Activated CD4-positive, alpha-beta T cell treated with anti-CD3 and anti-CD28 coated beads, Interleukin-10, Interleukin-2, amounts not matched to agents 100 ng/mL and 50 ng/mL, durations not matched to agents 16 hours and 8 hours (primary cell): ENCODE measurements at regions not wholly inside any gene's neighbourhood (a gene's known extent, or its start where the extent isn't known, plus 50 kb on each side); places are given as distances from the start of the nearest gene placed in this dataset.

Source experiments
- DNase-seq: peaks from one replicate; pipeline ENCODE4 v3.0.0-alpha.2; 2020

DNA sequence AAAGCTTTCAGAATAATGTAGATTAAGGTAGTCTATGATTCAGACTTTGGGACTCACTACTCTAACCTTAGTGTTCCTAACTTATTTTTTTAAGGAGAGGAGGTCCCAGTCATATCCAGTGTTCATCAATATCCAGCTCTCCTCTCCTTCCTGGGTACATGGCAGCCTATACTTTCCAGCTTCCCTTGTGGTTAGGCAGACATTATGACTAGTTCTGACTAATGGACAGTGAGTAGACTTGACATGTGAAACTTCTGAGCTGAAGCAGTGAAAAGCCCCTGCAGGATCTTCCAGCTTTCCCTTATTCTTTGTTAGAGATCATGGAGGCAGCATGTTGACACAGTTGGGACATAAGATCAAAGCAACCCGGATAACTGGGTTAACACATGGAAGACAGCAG lies 144.2 kb downstream of the PTPRU start:
- no peak for DNase-seq

- peak; percentile 40 for DNase-seq
Observed at GRCh38 chr1:29379443-29380073, 143.2 kb downstream of the PTPRU start.
